WERI-Rb-1 (cell line): ENCODE measurements at regions not wholly inside any gene's neighbourhood (a gene's known extent, or its start where the extent isn't known, plus 50 kb on each side); places are given as distances from the start of the nearest gene placed in this dataset.

Experiments used
- DNase-seq: peaks from one replicate; pipeline ENCODE4 v3.0.0-alpha.2; 2020
- H3K27ac ChIP-seq: fragments of 250-450 bp; sonication (Bioruptor Pico); 2 replicates; pipeline ENCODE4 v1.5.1; 2020; ENCODE audit warnings: mild to moderate bottlenecking, moderate library complexity
- H3K27me3 ChIP-seq: fragments of 250-450 bp; sonication (Bioruptor Pico); 2 replicates; pipeline ENCODE4 v1.5.1; 2021; ENCODE audit warnings: mild to moderate bottlenecking, low read depth, moderate library complexity; ENCODE audit not compliant: insufficient read depth, severe bottlenecking
- H3K36me3 ChIP-seq: fragments of 250-450 bp; sonication (Bioruptor Pico); 2 replicates; pipeline ENCODE4 v1.5.1; 2020; ENCODE audit warnings: mild to moderate bottlenecking, moderate library complexity
- H3K4me3 ChIP-seq: 2 replicates; pipeline ENCODE4 v1.5.1; 2011; ENCODE audit warnings: low read depth, mild to moderate bottlenecking, control low read depth, low read length
- H3K9me3 ChIP-seq: fragments of 250-450 bp; sonication (Bioruptor Pico); 2 replicates; pipeline ENCODE4 v1.5.1; 2021; ENCODE audit warnings: mild to moderate bottlenecking, moderate library complexity; ENCODE audit not compliant: severe bottlenecking
- TF ChIP-seq, protein P1 (sequence below): IDR thresholded peaks from 2 replicates; pipeline ENCODE4 v1.5.1; 2011; ENCODE audit warnings: low read depth, mild to moderate bottlenecking, control low read depth, inconsistent platforms, low read length

DNA sequence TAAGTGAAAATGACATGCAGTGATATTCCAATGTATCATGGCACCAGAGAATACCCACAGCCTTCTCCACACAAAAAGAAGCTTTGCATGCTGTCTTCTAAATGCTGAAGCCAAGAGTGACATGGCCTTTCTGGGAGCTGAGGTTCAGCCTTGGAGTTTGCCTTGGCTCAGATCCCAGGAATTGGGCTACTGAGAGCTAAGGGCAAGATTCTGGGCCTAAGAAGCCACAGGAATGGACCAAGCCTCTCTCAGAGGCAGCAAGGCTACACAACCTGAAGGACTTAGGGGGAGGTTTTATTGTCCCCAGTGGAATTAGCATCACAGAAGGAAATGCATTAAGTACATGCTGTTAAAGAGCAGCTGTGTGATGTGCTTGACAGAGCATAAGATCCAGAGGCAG, 1078.5 kb downstream of the TUSC7 start:
- no peak for DNase-seq
- TF ChIP-seq, protein P1, sequence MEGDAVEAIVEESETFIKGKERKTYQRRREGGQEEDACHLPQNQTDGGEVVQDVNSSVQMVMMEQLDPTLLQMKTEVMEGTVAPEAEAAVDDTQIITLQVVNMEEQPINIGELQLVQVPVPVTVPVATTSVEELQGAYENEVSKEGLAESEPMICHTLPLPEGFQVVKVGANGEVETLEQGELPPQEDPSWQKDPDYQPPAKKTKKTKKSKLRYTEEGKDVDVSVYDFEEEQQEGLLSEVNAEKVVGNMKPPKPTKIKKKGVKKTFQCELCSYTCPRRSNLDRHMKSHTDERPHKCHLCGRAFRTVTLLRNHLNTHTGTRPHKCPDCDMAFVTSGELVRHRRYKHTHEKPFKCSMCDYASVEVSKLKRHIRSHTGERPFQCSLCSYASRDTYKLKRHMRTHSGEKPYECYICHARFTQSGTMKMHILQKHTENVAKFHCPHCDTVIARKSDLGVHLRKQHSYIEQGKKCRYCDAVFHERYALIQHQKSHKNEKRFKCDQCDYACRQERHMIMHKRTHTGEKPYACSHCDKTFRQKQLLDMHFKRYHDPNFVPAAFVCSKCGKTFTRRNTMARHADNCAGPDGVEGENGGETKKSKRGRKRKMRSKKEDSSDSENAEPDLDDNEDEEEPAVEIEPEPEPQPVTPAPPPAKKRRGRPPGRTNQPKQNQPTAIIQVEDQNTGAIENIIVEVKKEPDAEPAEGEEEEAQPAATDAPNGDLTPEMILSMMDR, result no peak
- H3K27me3 ChIP-seq, result peaks cover 40% of the 10 kb centered on the region
- peaks cover 4% of the 10 kb centered on the region for H3K9me3 ChIP-seq
- H3K27ac ChIP-seq, result no peak overlapping the region
- H3K36me3 ChIP-seq, result no peaks in the 10 kb centered on the region
- no peak overlapping the region for H3K4me3 ChIP-seq

DNA sequence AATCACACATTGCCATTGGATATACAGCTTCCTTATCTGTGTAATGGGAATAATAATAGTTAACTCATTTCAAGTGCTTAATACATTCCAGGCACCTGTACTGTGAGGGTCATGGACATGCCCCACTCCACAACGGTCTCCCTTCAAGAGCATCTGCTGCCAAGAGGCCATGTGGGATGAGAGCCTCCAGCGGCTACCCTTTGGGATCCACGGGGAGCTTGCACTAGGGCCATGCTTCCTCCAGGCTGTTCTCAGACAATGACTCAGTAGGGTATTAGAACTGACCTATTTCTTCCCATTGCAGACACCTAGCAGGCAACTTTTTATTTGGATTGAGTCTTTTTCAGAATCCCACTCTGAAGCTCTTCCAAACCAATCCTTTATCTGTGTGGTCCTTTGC, 1078.9 kb downstream of the TUSC7 start:
- H3K27ac ChIP-seq, result no peak overlapping the region
- peaks cover 44% of the 10 kb centered on the region for H3K27me3 ChIP-seq
- DNase-seq, result no peak
- no peak overlapping the region for H3K4me3 ChIP-seq
- no peaks in the 10 kb centered on the region for H3K36me3 ChIP-seq
- peaks cover 1% of the 10 kb centered on the region for H3K9me3 ChIP-seq
- TF ChIP-seq, protein P1, result no peak

DNA sequence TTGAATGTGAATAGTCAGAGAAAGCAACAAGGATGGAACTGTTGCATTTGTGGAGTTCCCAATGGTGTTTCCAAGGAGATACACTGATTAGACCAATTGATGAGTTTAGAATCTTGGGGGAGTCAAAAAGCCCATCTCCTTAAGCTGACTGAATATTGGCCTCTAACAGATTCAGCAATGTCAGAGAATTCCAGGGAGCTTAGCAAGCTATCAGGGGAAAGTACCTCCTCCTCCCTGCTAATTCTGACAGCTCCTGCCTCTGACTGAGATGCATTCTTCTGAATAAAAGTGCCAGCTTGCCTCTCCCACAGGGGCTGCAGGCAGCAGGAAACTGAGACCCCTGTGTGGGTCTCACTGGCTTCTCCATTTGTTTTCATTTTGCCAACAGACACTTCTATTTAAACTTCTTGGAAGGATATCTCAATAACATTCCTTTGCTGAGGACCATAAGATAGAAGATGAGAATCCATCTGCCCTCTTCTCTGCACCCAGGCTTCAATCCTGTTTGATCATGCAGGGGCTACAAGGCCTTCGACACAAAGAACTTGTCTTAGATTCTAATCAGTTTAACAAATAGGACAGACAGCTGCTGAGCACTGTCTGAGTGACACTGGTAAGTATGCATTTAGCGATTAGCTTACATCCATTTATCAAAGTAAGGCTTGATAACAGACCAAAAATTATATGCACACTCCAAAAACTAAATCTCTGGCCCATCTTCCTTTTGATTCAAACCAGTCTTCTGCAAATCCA, 1080.8 kb downstream of the TUSC7 start:
- no peak overlapping the region for H3K27ac ChIP-seq
- TF ChIP-seq, protein P1, result no peak
- H3K27me3 ChIP-seq, result peaks cover 48% of the 10 kb centered on the region
- H3K4me3 ChIP-seq, result no peak overlapping the region
- H3K36me3 ChIP-seq, result no peaks in the 10 kb centered on the region
- H3K9me3 ChIP-seq, result no peaks in the 10 kb centered on the region
- DNase-seq, result no peak

DNA sequence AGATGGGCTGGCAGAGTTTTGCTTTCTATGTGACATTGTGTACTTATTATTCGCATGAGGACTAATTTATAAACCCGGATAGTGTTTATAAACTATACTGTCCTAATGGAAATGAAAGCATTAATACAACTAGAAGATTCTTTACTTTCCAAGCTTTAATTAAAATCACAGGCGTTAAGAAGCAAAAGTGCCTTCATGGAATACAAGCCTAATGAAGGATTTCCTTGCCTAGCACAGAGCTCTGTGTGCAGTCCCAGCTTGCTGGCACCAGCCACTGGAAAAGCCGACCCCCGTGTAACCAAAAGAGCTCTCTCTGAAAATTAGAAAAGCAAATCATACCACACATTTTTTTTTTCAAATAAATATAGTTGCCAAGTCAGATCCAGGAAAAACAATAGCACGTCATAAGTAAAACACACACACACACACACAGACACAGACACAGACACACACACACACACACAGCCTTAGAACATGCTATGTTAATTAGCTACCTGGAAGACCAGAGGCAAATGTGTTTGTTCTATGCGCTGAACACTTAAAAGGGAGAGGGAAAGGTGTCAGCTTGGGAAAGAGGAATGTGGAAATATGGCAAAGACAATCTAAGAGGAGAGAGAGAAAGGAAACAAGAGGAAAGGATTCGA, 1084.2 kb downstream of the TUSC7 start:
- Histone ChIP-seq H3K4me3 (no peak overlapping the region), H3K27ac (no peak overlapping the region), H3K27me3 (peaks cover 54% of the 10 kb centered on the region), H3K36me3 (no peaks in the 10 kb centered on the region), H3K9me3 (no peaks in the 10 kb centered on the region)
- TF ChIP-seq, protein P1, result no peak
- DNase-seq, result no peak

DNA sequence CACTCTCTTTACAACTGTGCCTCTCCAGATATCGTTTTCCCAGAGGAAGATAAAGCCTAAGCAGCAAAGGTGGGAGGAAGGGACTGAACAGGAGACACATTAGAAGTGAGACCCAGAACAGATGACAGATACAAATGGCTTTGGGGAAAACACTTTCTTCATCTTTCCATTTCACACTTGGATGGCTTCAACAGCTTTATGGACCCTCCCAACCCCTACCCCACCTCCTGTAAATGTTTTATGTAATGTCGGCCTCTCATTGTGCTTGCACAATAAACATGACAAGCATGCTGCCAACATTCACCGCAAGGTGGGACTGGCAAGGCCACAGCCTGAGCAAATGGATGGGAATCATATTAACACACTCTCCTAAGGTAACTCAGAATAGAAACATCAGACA, 1088.6 kb downstream of the TUSC7 start:
- Histone ChIP-seq H3K27ac (no peak overlapping the region), H3K36me3 (no peaks in the 10 kb centered on the region), H3K27me3 (peaks cover 64% of the 10 kb centered on the region), H3K9me3 (no peaks in the 10 kb centered on the region), H3K4me3 (no peak overlapping the region)
- no peak for DNase-seq
- TF ChIP-seq, protein P1, result no peak
